AG09319 (cell line): ENCODE measurements at regions not wholly inside any gene's neighbourhood (a gene's known extent, or its start where the extent isn't known, plus 50 kb on each side); places are given as distances from the start of the nearest gene placed in this dataset.
"Not testable (repeated sequence)": the region's sequence is repeated elsewhere in the genome, so short reads cannot be mapped to it uniquely, and the experiment has no call there.

Experiments
- DNase-seq: peaks from one replicate; pipeline ENCODE4 v3.0.0-alpha.2; 2010; ENCODE audit warnings: low read depth; ENCODE audit errors: extremely low read depth
- CTCF ChIP-seq: IDR thresholded peaks from 2 replicates; pipeline ENCODE4 v1.5.1; 2011; ENCODE audit warnings: low read depth, mild to moderate bottlenecking, inconsistent platforms, low read length, moderate library complexity

DNA sequence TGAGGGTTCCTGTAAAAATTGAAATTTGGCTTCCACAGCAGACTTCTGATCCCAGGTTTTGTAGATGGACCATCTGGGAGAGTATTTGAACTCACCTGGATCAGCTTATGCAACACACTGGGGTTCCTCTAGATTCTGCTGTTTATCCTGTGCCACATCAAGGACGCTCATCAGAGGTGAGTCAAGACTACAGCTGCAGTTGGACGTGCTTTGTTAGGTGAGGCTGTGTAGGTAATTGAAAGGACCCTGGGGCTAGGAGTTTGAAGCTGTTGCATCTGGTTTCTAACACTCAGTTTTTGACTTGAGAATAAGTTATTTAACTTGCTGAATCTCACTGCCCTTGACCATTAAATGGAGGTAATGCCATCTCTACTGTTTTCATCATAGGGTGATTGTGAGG is 394.2 kb downstream of the EDEM1 start:
- TF ChIP-seq CTCF = no peak
- no peak for DNase-seq

- DNase-seq = no peak
- no peak for TF ChIP-seq CTCF
Observed at GRCh38 chr3:5583920-5584319, 396.4 kb downstream of the EDEM1 start.

GRCh38 chr3:5585085-5585484 is 397.6 kb downstream of the EDEM1 start:
- no peak for DNase-seq
- TF ChIP-seq CTCF = no peak

DNA sequence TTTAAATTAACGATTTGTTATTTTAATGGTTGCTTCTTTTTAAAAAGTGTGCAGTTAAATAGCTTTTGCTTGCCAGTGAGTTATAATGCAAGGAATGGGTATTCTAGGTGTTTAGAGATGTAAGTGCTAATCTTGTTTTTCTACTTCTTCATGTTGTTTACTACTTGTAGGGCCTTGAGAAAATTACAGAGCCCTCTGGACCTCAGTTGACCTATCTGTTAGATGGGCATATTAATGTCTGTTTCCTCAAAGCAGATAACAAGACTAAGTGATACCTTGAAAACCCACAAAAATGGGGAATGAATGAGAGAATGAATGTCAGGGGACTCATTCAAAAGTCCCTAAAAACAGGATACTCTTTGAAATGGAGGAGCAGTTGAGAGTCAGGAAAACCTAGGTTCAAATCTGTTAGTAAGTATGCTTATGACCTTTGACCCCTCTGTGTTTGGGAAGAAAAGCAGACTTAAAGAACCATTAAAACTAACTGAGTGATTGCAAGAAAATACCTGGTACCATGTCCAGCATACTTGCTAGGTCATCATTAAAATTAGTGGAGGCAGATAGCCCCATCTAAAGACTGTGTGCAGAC is 419.5 kb downstream of the EDEM1 start:
- no peak for TF ChIP-seq CTCF
- no peak for DNase-seq

DNA sequence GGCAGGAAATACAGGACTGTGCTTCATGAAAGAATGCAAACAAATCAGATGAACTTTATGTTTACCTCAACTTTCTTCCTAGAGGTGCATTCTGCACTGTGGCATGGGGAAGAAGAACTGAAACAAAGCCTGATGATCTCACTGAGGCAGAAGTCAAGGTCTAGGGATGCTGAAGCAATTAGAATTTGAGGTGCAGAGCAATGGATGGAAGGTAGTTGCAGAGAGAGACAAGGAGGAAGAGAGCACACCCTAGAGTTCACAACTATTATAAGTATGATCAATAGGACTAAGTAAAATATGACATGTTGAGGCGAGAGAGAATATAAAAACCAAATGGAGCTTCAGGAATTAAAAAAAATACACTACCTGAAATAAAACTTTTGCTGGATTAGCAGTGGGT is 420.1 kb downstream of the EDEM1 start:
- DNase-seq = no peak

GRCh38 chr3:5608971-5609370 is 421.5 kb downstream of the EDEM1 start:
- DNase-seq = not testable (repeated sequence)

More for the DNA sequence above, 420.1 kb downstream of the EDEM1 start:
- no peak for TF ChIP-seq CTCF

GRCh38 chr3:5613599-5613998 is 426.1 kb downstream of the EDEM1 start:
- no peak for DNase-seq

More at GRCh38 chr3:5613599-5613998, 426.1 kb downstream of the EDEM1 start:
- no peak for TF ChIP-seq CTCF
